Astrocyte (in vitro differentiated cells and primary cell): ENCODE measurements at regions not wholly inside any gene's neighbourhood (a gene's known extent, or its start where the extent isn't known, plus 50 kb on each side); places are given as distances from the start of the nearest gene placed in this dataset.

Experiments used
- CTCF ChIP-seq: IDR thresholded peaks from 2 replicates; pipeline ENCODE4 v1.5.1; 2011; ENCODE audit warnings: low read depth, mild to moderate bottlenecking, inconsistent platforms, low read length, moderate library complexity; ENCODE audit not compliant: insufficient read depth
- EZH2 ChIP-seq: IDR thresholded peaks from 2 replicates; pipeline ENCODE4 v1.6.1; 2012; ENCODE audit warnings: mild to moderate bottlenecking, low read length, inconsistent platforms; ENCODE audit not compliant: insufficient read depth

GRCh38 chr16:63945806-63946205 lies 1176.1 kb downstream of the CDH11 start:
- TF ChIP-seq EZH2, result no peak
- no peak for TF ChIP-seq CTCF
